ENCODE measurements at regions not wholly inside any gene's neighbourhood (a gene's known extent, or its start where the extent isn't known, plus 50 kb on each side); places are given as distances from the start of the nearest gene placed in this dataset.

DNA sequence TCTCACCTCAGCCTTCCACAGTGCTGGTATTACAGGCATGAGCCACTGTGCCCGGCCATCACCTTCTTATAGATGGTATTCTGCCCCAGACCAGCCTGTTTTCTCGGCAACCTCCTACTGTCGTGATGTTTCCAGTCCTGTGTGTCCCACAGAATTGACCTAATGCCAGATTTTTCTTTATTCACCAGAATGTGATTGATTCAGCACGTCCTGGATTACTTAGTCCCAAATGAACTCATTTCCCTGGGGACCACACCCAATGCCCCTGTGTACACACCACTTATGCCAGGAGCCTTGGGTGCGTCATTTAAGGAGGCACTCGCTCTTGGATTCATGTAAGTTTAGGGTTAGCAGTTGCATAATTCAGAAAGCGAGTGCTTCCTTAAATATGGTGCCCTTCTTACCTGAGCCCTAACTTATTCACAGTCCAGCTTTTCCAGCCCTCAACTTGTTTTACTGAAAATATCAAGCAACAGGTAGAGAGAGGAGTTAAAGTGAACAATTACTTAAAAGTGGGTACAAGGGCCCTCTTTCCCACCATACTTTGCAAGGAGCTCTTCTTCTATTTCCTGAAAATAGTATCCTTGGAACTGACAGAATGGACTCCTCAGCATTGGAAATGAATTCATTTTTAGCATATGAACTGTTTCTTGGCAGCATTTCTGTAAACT lies 64.6 kb upstream of the UBE2E1 start:
- Mint-ChIP-seq H3K4me1 (peaks cover 34% of the 10 kb centered on the region), H3K9me3 (no peaks in the 10 kb centered on the region)

DNA sequence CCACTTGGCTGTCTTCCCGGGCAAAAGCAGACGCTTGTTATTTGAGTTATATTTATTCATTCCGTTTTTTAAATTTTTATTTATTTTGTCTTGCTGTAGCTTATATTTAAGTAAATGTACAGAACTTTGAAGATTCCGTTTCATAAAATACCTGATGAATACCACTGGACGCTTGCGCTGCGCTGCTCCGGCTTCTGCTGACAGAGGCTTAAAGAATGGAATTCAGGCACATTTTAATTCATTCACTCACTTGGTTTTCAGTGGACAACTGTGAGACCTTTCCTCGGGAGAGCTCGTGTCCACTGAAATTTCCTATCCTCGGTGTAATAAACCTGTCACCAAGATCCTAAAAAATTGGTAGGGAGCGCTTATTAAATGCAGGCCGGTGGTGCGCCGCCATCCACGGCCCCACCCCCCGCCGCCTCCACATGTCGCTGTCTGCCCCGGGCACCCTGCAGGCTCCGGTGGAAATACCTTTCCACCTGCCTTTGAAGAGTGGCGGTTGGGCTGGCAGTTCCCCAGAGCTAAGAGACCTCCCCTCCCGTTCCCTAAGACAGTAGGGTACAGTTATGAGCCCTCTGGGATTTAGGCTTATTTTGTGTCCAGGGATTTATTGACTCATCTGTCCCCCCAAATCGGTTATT lies 62.5 kb upstream of the UBE2E1 start:
- H3K9me3 Mint-ChIP-seq: no peaks in the 10 kb centered on the region
- H3K4me1 Mint-ChIP-seq: peaks cover 32% of the 10 kb centered on the region
- peak overlapping the region; percentile 5 to 54 (median 32) for H3K4me3 Mint-ChIP-seq
- peak overlapping the region in 1 of 3 experiments; percentile 14 for H3K27ac Mint-ChIP-seq
- H3K36me3 Mint-ChIP-seq (ENCODE audit: low read depth): no peaks in the 10 kb centered on the region
- TF ChIP-seq, protein P1, sequence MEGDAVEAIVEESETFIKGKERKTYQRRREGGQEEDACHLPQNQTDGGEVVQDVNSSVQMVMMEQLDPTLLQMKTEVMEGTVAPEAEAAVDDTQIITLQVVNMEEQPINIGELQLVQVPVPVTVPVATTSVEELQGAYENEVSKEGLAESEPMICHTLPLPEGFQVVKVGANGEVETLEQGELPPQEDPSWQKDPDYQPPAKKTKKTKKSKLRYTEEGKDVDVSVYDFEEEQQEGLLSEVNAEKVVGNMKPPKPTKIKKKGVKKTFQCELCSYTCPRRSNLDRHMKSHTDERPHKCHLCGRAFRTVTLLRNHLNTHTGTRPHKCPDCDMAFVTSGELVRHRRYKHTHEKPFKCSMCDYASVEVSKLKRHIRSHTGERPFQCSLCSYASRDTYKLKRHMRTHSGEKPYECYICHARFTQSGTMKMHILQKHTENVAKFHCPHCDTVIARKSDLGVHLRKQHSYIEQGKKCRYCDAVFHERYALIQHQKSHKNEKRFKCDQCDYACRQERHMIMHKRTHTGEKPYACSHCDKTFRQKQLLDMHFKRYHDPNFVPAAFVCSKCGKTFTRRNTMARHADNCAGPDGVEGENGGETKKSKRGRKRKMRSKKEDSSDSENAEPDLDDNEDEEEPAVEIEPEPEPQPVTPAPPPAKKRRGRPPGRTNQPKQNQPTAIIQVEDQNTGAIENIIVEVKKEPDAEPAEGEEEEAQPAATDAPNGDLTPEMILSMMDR (IDR thresholded peaks at IDR 0.05; ENCODE audit: unreplicated experiment in 3 of 3): peak in 2 of 3 experiments; percentile 23 to 25
- H3K27me3 Mint-ChIP-seq (ENCODE audit: low read depth): peaks cover 45% of the 10 kb centered on the region

More for the DNA sequence above, 64.6 kb upstream of the UBE2E1 start:
- TF ChIP-seq, protein P1 (IDR thresholded peaks at IDR 0.05; ENCODE audit: unreplicated experiment in 3 of 3): no peak
- peaks cover 50% of the 10 kb centered on the region for H3K27me3 Mint-ChIP-seq (ENCODE audit: low read depth)
- H3K4me3 Mint-ChIP-seq: no peak overlapping the region
- H3K27ac Mint-ChIP-seq: no peak overlapping the region
- no peaks in the 10 kb centered on the region for H3K36me3 Mint-ChIP-seq (ENCODE audit: low read depth)

DNA sequence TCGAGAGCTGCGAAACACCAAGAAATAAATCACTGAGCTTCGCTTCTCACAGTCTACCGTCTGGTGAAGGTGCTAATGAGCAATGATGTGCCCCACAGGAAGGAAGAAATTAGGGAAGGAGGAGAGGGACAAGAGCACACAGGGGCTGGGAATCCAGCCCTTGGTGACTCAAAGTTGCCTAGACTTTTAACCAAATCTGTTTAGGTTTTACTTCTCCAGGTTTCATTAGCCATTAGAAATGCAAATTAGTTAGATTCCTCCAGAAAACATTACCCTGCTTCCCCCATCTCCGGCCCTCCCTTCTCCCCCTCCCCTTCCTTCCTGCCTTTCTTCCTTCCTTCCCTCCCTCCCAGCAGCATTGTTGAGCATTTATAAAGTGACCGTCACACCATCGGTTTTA lies 59.3 kb upstream of the UBE2E1 start:
- Mint-ChIP-seq H3K27ac (no peak overlapping the region), H3K27me3 (ENCODE audit: low read depth) (peaks cover 35% of the 10 kb centered on the region), H3K9me3 (no peaks in the 10 kb centered on the region), H3K4me1 (peaks cover 29% of the 10 kb centered on the region), H3K4me3 (no peak overlapping the region), H3K36me3 (ENCODE audit: low read depth) (no peaks in the 10 kb centered on the region)
- TF ChIP-seq, protein P1 (IDR thresholded peaks at IDR 0.05; ENCODE audit: unreplicated experiment in 3 of 3): no peak

DNA sequence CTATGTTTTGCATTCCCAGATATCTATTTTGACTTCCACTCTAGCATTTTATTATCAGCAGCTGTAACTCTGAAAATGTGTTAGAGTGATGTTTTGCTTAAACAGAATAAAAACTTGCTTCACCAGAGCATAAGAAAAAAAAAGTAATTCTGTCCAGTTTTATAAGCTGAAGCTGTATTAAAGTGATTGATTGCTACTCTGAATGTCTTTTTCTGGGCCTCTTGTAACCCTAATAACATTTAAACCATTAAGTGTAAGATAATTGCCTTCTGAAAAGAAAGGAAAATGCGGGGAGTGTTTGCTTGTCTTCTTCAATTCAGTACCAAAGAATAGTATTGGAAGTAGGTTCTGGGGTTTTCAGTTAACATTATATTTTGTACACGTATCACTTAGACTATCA lies 57.9 kb upstream of the UBE2E1 start:
- H3K27me3 Mint-ChIP-seq (ENCODE audit: low read depth): peaks cover 21% of the 10 kb centered on the region
- H3K4me1 Mint-ChIP-seq: peaks cover 35% of the 10 kb centered on the region
- no peak overlapping the region for H3K4me3 Mint-ChIP-seq
- TF ChIP-seq, protein P1 (IDR thresholded peaks at IDR 0.05; ENCODE audit: unreplicated experiment in 3 of 3): no peak
- no peaks in the 10 kb centered on the region for H3K9me3 Mint-ChIP-seq
- H3K36me3 Mint-ChIP-seq (ENCODE audit: low read depth): no peaks in the 10 kb centered on the region
- H3K27ac Mint-ChIP-seq: peak overlapping the region; percentile 37 to 66 (median 63)

DNA sequence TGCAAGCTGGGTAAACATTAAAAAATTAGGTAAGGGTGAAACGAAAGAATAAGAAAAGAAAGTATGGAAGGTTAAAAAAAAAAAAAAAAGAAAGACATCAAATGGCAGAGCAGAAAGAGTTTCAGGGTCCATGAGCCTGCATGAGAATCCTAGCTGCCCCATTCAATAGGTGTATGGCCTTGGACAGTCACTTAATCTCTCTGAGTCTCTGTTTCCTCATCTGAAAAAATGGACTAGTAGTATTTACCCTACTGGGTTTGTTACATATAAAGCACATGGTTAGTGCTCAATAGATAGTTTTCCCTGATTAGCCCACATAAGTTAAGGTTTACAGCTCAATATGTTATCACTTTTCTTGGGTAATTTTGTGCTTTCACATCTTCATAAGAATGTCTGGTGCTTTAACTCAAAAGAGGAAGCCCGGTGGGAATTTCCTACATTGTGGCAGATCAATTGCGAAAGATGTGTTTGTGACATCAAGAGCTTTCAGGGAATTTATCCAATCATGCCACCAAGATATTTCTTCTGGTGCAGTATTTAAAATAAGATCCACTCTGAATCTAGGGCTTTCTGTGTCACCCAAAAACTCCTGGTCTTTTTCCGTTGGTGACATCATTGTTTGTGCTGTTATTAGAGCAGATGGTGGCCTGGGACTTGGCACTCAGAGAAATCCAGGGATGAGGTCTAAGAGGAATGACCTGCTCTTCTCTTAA lies 57.2 kb upstream of the UBE2E1 start:
- Mint-ChIP-seq H3K36me3 (ENCODE audit: low read depth) (no peaks in the 10 kb centered on the region), H3K4me1 (peaks cover 28% of the 10 kb centered on the region), H3K27me3 (ENCODE audit: low read depth) (peaks cover 14% of the 10 kb centered on the region), H3K27ac (peak overlapping the region; percentile 37 to 66 (median 63)), H3K9me3 (no peaks in the 10 kb centered on the region), H3K4me3 (no peak overlapping the region)
- TF ChIP-seq, protein P1 (IDR thresholded peaks at IDR 0.05; ENCODE audit: unreplicated experiment in 3 of 3): no peak
